ENCODE measurements at regions not wholly inside any gene's neighbourhood (a gene's known extent, or its start where the extent isn't known, plus 50 kb on each side); places are given as distances from the start of the nearest gene placed in this dataset.
"Not testable (repeated sequence)": the region's sequence is repeated elsewhere in the genome, so short reads cannot be mapped to it uniquely, and the experiment has no call there.

- not testable (repeated sequence) for H3K9me3 ChIP-seq (replicated peaks; ENCODE audit: insufficient read depth, low read length); H3K27ac ChIP-seq (ENCODE audit: low read length); H3K36me3 ChIP-seq (replicated peaks; ENCODE audit: insufficient read depth, low read length); H4K20me1 ChIP-seq (ENCODE audit: insufficient read depth, low read length); H3K9me2 ChIP-seq (replicated peaks; ENCODE audit: insufficient read depth, low read length); H3K79me2 ChIP-seq (ENCODE audit: low read length); DNase-seq; H3K27me3 ChIP-seq (replicated peaks; ENCODE audit: insufficient read depth, low read length); H3K4me1 ChIP-seq (ENCODE audit: low read length); H3K4me2 ChIP-seq (ENCODE audit: low read depth, low read length); H3F3A ChIP-seq (ENCODE audit: insufficient read depth, low read length); H3K9ac ChIP-seq (ENCODE audit: low read length); H3K4me3 ChIP-seq (ENCODE audit: low read length); H2AFZ ChIP-seq (ENCODE audit: low read length)
Observed at GRCh38 chr13:18663222-18663621, 518.4 kb downstream of the TUBA3C start.

DNA sequence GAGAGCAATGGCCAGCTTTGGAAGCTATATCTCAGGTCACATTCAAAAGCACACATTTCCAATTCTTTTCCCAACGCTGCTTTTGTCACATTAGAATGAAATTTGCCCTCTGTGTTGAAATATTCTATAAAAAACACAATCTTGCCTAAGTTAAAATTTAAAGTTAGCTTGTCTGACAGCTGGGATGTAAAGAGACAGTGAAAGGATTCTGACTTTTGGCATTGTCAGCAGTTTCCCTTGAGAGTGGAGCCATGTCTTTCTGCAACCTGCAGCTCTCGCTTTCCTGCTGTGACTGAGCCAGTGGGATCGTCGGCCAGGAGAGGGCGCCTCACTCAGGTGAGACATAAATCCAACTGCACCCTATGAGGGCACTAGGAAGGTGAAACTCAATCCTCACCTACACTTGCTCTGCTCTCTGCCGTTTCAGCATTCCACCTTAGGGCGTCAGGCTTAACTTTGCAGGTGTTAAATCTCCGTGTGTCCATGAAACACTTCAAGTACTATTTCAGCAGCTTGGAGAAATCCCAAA is 537.9 kb downstream of the TUBA3C start:
- H3K4me2 ChIP-seq (ENCODE audit: low read depth, low read length); H3K9me2 ChIP-seq (replicated peaks; ENCODE audit: insufficient read depth, low read length); H3K27ac ChIP-seq (ENCODE audit: low read length); H4K20me1 ChIP-seq (ENCODE audit: insufficient read depth, low read length); H3K79me2 ChIP-seq (ENCODE audit: low read length); H3K9ac ChIP-seq (ENCODE audit: low read length); H3K4me3 ChIP-seq (ENCODE audit: low read length); H3F3A ChIP-seq (ENCODE audit: insufficient read depth, low read length); H3K9me3 ChIP-seq (replicated peaks; ENCODE audit: insufficient read depth, low read length); H2AFZ ChIP-seq (ENCODE audit: low read length); H3K36me3 ChIP-seq (replicated peaks; ENCODE audit: insufficient read depth, low read length); H3K27me3 ChIP-seq (replicated peaks; ENCODE audit: insufficient read depth, low read length); H3K4me1 ChIP-seq (ENCODE audit: low read length): not testable (repeated sequence)
- DNase-seq, result peak; percentile 6

DNA sequence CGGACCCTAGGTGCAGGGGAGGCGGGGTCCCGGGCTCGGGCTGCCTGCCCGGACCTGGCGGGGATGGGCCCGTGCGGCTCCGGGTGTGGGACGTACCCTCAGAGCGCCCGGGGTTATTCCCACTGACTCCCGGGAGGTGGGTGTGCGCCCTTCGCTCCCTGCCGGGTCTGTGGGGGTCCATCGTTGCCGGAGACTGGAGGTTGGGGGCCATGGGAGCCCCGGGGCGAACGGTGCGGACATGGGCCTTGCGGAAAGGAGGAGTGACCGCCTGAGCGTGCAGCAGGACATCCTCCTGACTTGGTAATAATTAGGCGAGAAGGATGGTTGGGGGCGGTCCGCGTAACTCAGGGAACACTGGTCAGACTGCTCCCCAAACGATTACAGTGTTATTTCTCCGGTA is 552.7 kb downstream of the TUBA3C start:
- not testable (repeated sequence) for H3K27ac ChIP-seq (ENCODE audit: low read length); H3F3A ChIP-seq (ENCODE audit: insufficient read depth, low read length); H3K27me3 ChIP-seq (replicated peaks; ENCODE audit: insufficient read depth, low read length); H3K4me1 ChIP-seq (ENCODE audit: low read length); H3K4me3 ChIP-seq (ENCODE audit: low read length); H2AFZ ChIP-seq (ENCODE audit: low read length); H3K36me3 ChIP-seq (replicated peaks; ENCODE audit: insufficient read depth, low read length); DNase-seq; H3K9me3 ChIP-seq (replicated peaks; ENCODE audit: insufficient read depth, low read length); H3K79me2 ChIP-seq (ENCODE audit: low read length); H3K9ac ChIP-seq (ENCODE audit: low read length); H3K9me2 ChIP-seq (replicated peaks; ENCODE audit: insufficient read depth, low read length); H3K4me2 ChIP-seq (ENCODE audit: low read depth, low read length); H4K20me1 ChIP-seq (ENCODE audit: insufficient read depth, low read length)

DNA sequence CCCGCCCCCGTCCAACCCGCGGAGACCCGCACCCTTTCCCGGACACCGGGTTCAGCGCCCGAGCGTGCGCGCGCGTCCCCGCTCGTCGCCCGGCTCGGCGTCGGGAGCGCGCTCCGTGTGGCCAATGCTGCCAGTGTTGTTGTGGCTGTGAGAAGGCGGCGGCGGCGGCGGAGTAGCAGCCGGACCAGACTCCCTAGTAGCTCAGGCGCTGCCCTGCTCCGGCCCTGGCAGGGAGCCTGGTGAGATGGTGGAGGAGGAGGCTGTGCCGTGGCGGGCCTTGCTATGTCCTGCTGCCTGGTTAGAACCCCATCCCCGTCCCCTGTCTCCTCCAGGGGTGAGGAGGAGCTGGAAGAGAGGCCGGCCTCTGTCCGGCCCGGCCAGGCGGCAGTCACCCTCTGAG is 553.2 kb downstream of the TUBA3C start:
- Histone ChIP-seq H3K79me2 (ENCODE audit: low read length) (no peaks in the 10 kb centered on the region), H3K9ac (ENCODE audit: low read length) (no peak overlapping the region), H2AFZ (ENCODE audit: low read length) (no peak overlapping the region), H3K27me3 (replicated peaks; ENCODE audit: insufficient read depth, low read length) (no peaks in the 10 kb centered on the region), H4K20me1 (ENCODE audit: insufficient read depth, low read length) (no peaks in the 10 kb centered on the region), H3K4me3 (ENCODE audit: low read length) (no peak overlapping the region), H3K9me2 (replicated peaks; ENCODE audit: insufficient read depth, low read length) (no peaks in the 10 kb centered on the region), H3K27ac (ENCODE audit: low read length) (no peak overlapping the region), H3F3A (ENCODE audit: insufficient read depth, low read length) (no peaks in the 10 kb centered on the region), H3K4me1 (ENCODE audit: low read length) (no peaks in the 10 kb centered on the region), H3K36me3 (replicated peaks; ENCODE audit: insufficient read depth, low read length) (no peaks in the 10 kb centered on the region), H3K4me2 (ENCODE audit: low read depth, low read length) (no peak overlapping the region), H3K9me3 (replicated peaks; ENCODE audit: insufficient read depth, low read length) (no peaks in the 10 kb centered on the region)
- DNase-seq, result no peak
- no peak for TF ChIP-seq EZH2 (optimal IDR thresholded peaks at IDR 0.05; ENCODE audit: low read depth, low read length)
- no peak for TF ChIP-seq EZH2phosphoT487 (IDR thresholded peaks at IDR 0.05; ENCODE audit: low read length)
- TF ChIP-seq, protein P1, sequence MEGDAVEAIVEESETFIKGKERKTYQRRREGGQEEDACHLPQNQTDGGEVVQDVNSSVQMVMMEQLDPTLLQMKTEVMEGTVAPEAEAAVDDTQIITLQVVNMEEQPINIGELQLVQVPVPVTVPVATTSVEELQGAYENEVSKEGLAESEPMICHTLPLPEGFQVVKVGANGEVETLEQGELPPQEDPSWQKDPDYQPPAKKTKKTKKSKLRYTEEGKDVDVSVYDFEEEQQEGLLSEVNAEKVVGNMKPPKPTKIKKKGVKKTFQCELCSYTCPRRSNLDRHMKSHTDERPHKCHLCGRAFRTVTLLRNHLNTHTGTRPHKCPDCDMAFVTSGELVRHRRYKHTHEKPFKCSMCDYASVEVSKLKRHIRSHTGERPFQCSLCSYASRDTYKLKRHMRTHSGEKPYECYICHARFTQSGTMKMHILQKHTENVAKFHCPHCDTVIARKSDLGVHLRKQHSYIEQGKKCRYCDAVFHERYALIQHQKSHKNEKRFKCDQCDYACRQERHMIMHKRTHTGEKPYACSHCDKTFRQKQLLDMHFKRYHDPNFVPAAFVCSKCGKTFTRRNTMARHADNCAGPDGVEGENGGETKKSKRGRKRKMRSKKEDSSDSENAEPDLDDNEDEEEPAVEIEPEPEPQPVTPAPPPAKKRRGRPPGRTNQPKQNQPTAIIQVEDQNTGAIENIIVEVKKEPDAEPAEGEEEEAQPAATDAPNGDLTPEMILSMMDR (IDR thresholded peaks at IDR 0.05; ENCODE audit: low read length), result no peak

DNA sequence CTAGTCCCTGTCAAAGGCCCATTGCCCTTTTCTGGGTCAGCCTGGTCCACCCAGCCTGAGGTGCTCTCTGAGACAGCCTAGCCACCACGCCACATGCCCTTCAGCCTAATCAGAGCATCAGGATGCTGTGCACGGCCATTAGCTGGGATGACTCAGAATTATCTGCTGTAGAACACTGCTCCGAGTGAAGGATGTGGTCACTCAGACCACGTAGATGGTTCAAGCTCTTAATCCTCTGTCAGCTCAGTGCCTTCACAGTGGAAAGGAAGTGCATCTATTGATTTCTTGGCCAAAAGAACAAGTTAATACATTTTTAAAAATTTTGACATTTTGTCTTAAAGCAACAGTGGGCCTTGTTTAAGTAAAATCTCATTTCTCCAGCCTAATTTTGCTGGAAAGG is 557.6 kb downstream of the TUBA3C start:
- not testable (repeated sequence) for H3K9ac ChIP-seq (ENCODE audit: low read length); H4K20me1 ChIP-seq (ENCODE audit: insufficient read depth, low read length); H3K27ac ChIP-seq (ENCODE audit: low read length); H3K79me2 ChIP-seq (ENCODE audit: low read length); DNase-seq; H3K4me1 ChIP-seq (ENCODE audit: low read length); H3F3A ChIP-seq (ENCODE audit: insufficient read depth, low read length); H3K4me3 ChIP-seq (ENCODE audit: low read length); H2AFZ ChIP-seq (ENCODE audit: low read length); H3K9me2 ChIP-seq (replicated peaks; ENCODE audit: insufficient read depth, low read length); H3K9me3 ChIP-seq (replicated peaks; ENCODE audit: insufficient read depth, low read length); H3K27me3 ChIP-seq (replicated peaks; ENCODE audit: insufficient read depth, low read length); H3K4me2 ChIP-seq (ENCODE audit: low read depth, low read length); H3K36me3 ChIP-seq (replicated peaks; ENCODE audit: insufficient read depth, low read length)

DNA sequence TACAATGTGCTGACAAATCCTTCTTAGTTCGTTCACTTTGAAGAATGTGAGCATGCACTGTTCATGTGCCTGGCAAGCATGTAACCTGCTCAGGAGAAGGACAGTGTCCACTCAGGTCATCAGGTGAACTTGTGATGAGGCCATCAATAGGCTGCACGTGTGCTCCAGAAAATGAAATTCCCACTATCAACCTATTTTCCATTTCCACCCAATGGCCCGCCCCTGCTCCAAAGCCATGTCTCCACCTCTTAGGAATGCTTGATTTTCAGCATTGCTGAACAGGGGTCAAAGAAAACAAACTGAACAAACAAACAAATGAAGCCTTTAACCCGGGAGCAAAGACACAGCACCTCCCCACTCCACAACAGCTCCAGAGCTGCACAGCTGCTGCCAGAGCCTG is 563.2 kb downstream of the TUBA3C start:
- not testable (repeated sequence) for H3K4me1 ChIP-seq (ENCODE audit: low read length); H3K36me3 ChIP-seq (replicated peaks; ENCODE audit: insufficient read depth, low read length)

GRCh38 chr13:18610476-18610875 is 571.1 kb downstream of the TUBA3C start:
- not testable (repeated sequence) for H3K4me1 ChIP-seq (ENCODE audit: low read length); H3K4me3 ChIP-seq (ENCODE audit: low read length); H3K27me3 ChIP-seq (replicated peaks; ENCODE audit: insufficient read depth, low read length); H4K20me1 ChIP-seq (ENCODE audit: insufficient read depth, low read length); DNase-seq; H3K36me3 ChIP-seq (replicated peaks; ENCODE audit: insufficient read depth, low read length); H3K4me2 ChIP-seq (ENCODE audit: low read depth, low read length); H3K9ac ChIP-seq (ENCODE audit: low read length); H3K9me2 ChIP-seq (replicated peaks; ENCODE audit: insufficient read depth, low read length); H3K9me3 ChIP-seq (replicated peaks; ENCODE audit: insufficient read depth, low read length); H2AFZ ChIP-seq (ENCODE audit: low read length); H3F3A ChIP-seq (ENCODE audit: insufficient read depth, low read length); H3K27ac ChIP-seq (ENCODE audit: low read length); H3K79me2 ChIP-seq (ENCODE audit: low read length)

More for the DNA sequence above, 563.2 kb downstream of the TUBA3C start:
- DNase-seq; H3K9me3 ChIP-seq (replicated peaks; ENCODE audit: insufficient read depth, low read length); H3K79me2 ChIP-seq (ENCODE audit: low read length); H3F3A ChIP-seq (ENCODE audit: insufficient read depth, low read length); H3K27ac ChIP-seq (ENCODE audit: low read length); H3K4me2 ChIP-seq (ENCODE audit: low read depth, low read length); H3K9me2 ChIP-seq (replicated peaks; ENCODE audit: insufficient read depth, low read length); H3K9ac ChIP-seq (ENCODE audit: low read length); H2AFZ ChIP-seq (ENCODE audit: low read length); H4K20me1 ChIP-seq (ENCODE audit: insufficient read depth, low read length); H3K27me3 ChIP-seq (replicated peaks; ENCODE audit: insufficient read depth, low read length); H3K4me3 ChIP-seq (ENCODE audit: low read length): not testable (repeated sequence)

Measured in MM.1S (cell line).